ENCODE measurements at regions not wholly inside any gene's neighbourhood (a gene's known extent, or its start where the extent isn't known, plus 50 kb on each side); places are given as distances from the start of the nearest gene placed in this dataset.

DNA sequence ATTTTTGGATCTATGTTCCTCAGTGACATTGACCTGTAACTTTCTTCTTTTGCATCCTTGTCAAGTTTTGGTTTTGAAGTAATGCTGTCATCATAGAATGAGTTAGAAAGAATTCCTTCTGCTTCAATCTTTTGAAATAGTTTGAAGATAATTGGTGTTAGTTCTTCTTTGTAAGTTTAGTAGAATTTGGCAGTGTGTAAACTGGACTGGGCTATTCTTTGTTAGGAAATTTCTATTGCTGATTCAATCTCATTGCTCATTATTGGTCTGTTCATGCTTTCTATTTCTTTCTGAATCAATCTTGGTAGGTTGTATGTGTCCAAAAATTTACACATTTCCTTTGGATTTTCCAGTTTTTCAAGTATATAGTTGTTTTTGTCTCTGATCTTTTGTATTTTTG lies 101.7 kb upstream of the SPRY2 start:
- TF ChIP-seq GABPA (IDR thresholded peaks at IDR 0.05 in 1 of 2, conservative IDR thresholded peaks at IDR 0.05 in 1 of 2) (no peak), SP1 (IDR thresholded peaks at IDR 0.05) (no peak), FOXA1 (IDR thresholded peaks at IDR 0.05) (no peak), YY1 (IDR thresholded peaks at IDR 0.05) (no peak), RAD21 (IDR thresholded peaks at IDR 0.05) (no peak), HNF4G (IDR thresholded peaks at IDR 0.05) (no peak), TAF1 (conservative IDR thresholded peaks at IDR 0.05) (no peak), RXRA (IDR thresholded peaks at IDR 0.05) (no peak), EGR1 (IDR thresholded peaks at IDR 0.05; ENCODE audit: low read depth in 2 of 2) (no peak), JUND (IDR thresholded peaks at IDR 0.05) (no peak)
- TF ChIP-seq, protein P1, sequence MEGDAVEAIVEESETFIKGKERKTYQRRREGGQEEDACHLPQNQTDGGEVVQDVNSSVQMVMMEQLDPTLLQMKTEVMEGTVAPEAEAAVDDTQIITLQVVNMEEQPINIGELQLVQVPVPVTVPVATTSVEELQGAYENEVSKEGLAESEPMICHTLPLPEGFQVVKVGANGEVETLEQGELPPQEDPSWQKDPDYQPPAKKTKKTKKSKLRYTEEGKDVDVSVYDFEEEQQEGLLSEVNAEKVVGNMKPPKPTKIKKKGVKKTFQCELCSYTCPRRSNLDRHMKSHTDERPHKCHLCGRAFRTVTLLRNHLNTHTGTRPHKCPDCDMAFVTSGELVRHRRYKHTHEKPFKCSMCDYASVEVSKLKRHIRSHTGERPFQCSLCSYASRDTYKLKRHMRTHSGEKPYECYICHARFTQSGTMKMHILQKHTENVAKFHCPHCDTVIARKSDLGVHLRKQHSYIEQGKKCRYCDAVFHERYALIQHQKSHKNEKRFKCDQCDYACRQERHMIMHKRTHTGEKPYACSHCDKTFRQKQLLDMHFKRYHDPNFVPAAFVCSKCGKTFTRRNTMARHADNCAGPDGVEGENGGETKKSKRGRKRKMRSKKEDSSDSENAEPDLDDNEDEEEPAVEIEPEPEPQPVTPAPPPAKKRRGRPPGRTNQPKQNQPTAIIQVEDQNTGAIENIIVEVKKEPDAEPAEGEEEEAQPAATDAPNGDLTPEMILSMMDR (IDR thresholded peaks at IDR 0.05; ENCODE audit: low read depth, low read length, missing input control): no peak
- TF ChIP-seq, protein P2, sequence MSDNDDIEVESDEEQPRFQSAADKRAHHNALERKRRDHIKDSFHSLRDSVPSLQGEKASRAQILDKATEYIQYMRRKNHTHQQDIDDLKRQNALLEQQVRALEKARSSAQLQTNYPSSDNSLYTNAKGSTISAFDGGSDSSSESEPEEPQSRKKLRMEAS (IDR thresholded peaks at IDR 0.05): no peak
- TF ChIP-seq, protein P3, sequence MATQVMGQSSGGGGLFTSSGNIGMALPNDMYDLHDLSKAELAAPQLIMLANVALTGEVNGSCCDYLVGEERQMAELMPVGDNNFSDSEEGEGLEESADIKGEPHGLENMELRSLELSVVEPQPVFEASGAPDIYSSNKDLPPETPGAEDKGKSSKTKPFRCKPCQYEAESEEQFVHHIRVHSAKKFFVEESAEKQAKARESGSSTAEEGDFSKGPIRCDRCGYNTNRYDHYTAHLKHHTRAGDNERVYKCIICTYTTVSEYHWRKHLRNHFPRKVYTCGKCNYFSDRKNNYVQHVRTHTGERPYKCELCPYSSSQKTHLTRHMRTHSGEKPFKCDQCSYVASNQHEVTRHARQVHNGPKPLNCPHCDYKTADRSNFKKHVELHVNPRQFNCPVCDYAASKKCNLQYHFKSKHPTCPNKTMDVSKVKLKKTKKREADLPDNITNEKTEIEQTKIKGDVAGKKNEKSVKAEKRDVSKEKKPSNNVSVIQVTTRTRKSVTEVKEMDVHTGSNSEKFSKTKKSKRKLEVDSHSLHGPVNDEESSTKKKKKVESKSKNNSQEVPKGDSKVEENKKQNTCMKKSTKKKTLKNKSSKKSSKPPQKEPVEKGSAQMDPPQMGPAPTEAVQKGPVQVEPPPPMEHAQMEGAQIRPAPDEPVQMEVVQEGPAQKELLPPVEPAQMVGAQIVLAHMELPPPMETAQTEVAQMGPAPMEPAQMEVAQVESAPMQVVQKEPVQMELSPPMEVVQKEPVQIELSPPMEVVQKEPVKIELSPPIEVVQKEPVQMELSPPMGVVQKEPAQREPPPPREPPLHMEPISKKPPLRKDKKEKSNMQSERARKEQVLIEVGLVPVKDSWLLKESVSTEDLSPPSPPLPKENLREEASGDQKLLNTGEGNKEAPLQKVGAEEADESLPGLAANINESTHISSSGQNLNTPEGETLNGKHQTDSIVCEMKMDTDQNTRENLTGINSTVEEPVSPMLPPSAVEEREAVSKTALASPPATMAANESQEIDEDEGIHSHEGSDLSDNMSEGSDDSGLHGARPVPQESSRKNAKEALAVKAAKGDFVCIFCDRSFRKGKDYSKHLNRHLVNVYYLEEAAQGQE (IDR thresholded peaks at IDR 0.05): no peak
- TF ChIP-seq, protein P4, sequence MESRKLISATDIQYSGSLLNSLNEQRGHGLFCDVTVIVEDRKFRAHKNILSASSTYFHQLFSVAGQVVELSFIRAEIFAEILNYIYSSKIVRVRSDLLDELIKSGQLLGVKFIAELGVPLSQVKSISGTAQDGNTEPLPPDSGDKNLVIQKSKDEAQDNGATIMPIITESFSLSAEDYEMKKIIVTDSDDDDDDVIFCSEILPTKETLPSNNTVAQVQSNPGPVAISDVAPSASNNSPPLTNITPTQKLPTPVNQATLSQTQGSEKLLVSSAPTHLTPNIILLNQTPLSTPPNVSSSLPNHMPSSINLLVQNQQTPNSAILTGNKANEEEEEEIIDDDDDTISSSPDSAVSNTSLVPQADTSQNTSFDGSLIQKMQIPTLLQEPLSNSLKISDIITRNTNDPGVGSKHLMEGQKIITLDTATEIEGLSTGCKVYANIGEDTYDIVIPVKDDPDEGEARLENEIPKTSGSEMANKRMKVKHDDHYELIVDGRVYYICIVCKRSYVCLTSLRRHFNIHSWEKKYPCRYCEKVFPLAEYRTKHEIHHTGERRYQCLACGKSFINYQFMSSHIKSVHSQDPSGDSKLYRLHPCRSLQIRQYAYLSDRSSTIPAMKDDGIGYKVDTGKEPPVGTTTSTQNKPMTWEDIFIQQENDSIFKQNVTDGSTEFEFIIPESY (IDR thresholded peaks at IDR 0.05): no peak
